ENCODE measurements at regions not wholly inside any gene's neighbourhood (a gene's known extent, or its start where the extent isn't known, plus 50 kb on each side); places are given as distances from the start of the nearest gene placed in this dataset.
"Not testable (repeated sequence)": the region's sequence is repeated elsewhere in the genome, so short reads cannot be mapped to it uniquely, and the experiment has no call there.

- no peak for TF ChIP-seq HNF4G (IDR thresholded peaks at IDR 0.05; ENCODE audit: borderline replicate concordance, low read depth, low read length)
- TF ChIP-seq HNF4G (CRISPR knock-in tag; IDR thresholded peaks at IDR 0.05; ENCODE audit: borderline replicate concordance, low read depth), result no peak
- TF ChIP-seq ZZZ3 (CRISPR knock-in tag; IDR thresholded peaks at IDR 0.05; ENCODE audit: borderline replicate concordance), result no peak
Observed at GRCh38 chr18:14997357-14997756, 249.4 kb downstream of the ANKRD30B start (continued).

- intact Hi-C loops (cut with micrococcal nuclease; ENCODE audit: unreplicated experiment); H3K4me3 ChIP-seq (replicated peaks in 1 of 3; ENCODE audit: insufficient read depth in 1 of 3, low read depth in 2 of 3, low read length in 3 of 3); H3K27ac ChIP-seq (ENCODE audit: extremely low read length, insufficient read depth, low read length); H3K4me1 ChIP-seq (ENCODE audit: insufficient read depth, low read length); H2AFZ ChIP-seq (ENCODE audit: low read length); H4K20me1 ChIP-seq (ENCODE audit: insufficient read depth, low read length); POLR2A ChIA-PET; H3K9ac ChIP-seq (ENCODE audit: insufficient read depth, low read depth, low read length); ATAC-seq; H3K27me3 ChIP-seq (ENCODE audit: control insufficient read depth in 1 of 2, insufficient read depth in 2 of 2, low read length in 2 of 2); CTCF ChIA-PET (ENCODE audit: low intra/inter-chr PET ratio, low total read pairs); H3K79me2 ChIP-seq (ENCODE audit: insufficient read depth, low read length); DNase-seq (ENCODE audit: low spot score); FAIRE-seq; H3K4me2 ChIP-seq (ENCODE audit: low read depth, low read length); in situ Hi-C loops (cut with HindIII; ENCODE audit: extremely low pct_ligation_motif_present, low pct_unique_long_range_greater_than_20kb); BruUV-seq (replicated peaks); H3K36me3 ChIP-seq (replicated peaks in 1 of 2; ENCODE audit: control insufficient read depth in 1 of 2, insufficient read depth in 2 of 2, low read length in 2 of 2): not testable (repeated sequence)
- 100% methylated on average over 5 of the region's 37 CpGs for WGBS (ENCODE audit: low lambda C conversion rate)
- peaks cover 14% of the 10 kb centered on the region; the same call in 1 of the 2 replicates for H3K9me3 ChIP-seq (ENCODE audit: low read length)
Observed at GRCh38 chr18:14997899-14998298, 249.9 kb downstream of the ANKRD30B start.

GRCh38 chr18:14998360-14999042 is 250.5 kb downstream of the ANKRD30B start:
- BruUV-seq (replicated peaks); CTCF ChIA-PET (ENCODE audit: low intra/inter-chr PET ratio, low total read pairs); H3K27ac ChIP-seq (ENCODE audit: extremely low read length, insufficient read depth, low read length); H4K20me1 ChIP-seq (ENCODE audit: insufficient read depth, low read length); FAIRE-seq; POLR2A ChIA-PET; ATAC-seq; H2AFZ ChIP-seq (ENCODE audit: low read length); H3K79me2 ChIP-seq (ENCODE audit: insufficient read depth, low read length); DNase-seq (ENCODE audit: low spot score); H3K4me1 ChIP-seq (ENCODE audit: insufficient read depth, low read length); H3K4me3 ChIP-seq (replicated peaks in 1 of 3; ENCODE audit: insufficient read depth in 1 of 3, low read depth in 2 of 3, low read length in 3 of 3); H3K27me3 ChIP-seq (ENCODE audit: control insufficient read depth in 1 of 2, insufficient read depth in 2 of 2, low read length in 2 of 2); H3K9ac ChIP-seq (ENCODE audit: insufficient read depth, low read depth, low read length); in situ Hi-C loops (cut with HindIII; ENCODE audit: extremely low pct_ligation_motif_present, low pct_unique_long_range_greater_than_20kb); intact Hi-C loops (cut with micrococcal nuclease; ENCODE audit: unreplicated experiment); H3K4me2 ChIP-seq (ENCODE audit: low read depth, low read length); H3K36me3 ChIP-seq (replicated peaks in 1 of 2; ENCODE audit: control insufficient read depth in 1 of 2, insufficient read depth in 2 of 2, low read length in 2 of 2): not testable (repeated sequence)
- H3K9me3 ChIP-seq (ENCODE audit: low read length), result peaks cover 14% of the 10 kb centered on the region; the same call in 1 of the 2 replicates
- WGBS (ENCODE audit: low lambda C conversion rate), result 93% methylated on average over 41 of the region's 62 CpGs
